ENCODE measurements at regions not wholly inside any gene's neighbourhood (a gene's known extent, or its start where the extent isn't known, plus 50 kb on each side); places are given as distances from the start of the nearest gene placed in this dataset.

GRCh38 chr6:22827760-22828159 is 258.4 kb downstream of the HDGFL1 start:
- H3K36me3 ChIP-seq (ENCODE audit: insufficient read depth, low read length) = no peaks in the 10 kb centered on the region
- H3K79me2 ChIP-seq (ENCODE audit: insufficient read depth, low read length) = no peaks in the 10 kb centered on the region
- 0 out of 2 replicates have a peak overlapping the region, but pooled peaks have one; percentile 13 for H2AFZ ChIP-seq (ENCODE audit: low read length)
- H3K9me2 ChIP-seq (replicated peaks; ENCODE audit: low read depth, low read length) = no peaks in the 10 kb centered on the region
- no peaks in the 10 kb centered on the region for H3K27me3 ChIP-seq (ENCODE audit: insufficient read depth, low read length, poor library complexity, severe bottlenecking)
- no peaks in the 10 kb centered on the region for H4K20me1 ChIP-seq (ENCODE audit: insufficient read depth, low read length, poor library complexity, severe bottlenecking)
- no peak for TF ChIP-seq CTCF (conservative IDR thresholded peaks at IDR 0.05; ENCODE audit: low read length)
- no peak for TF ChIP-seq EZH2phosphoT487 (IDR thresholded peaks at IDR 0.05; ENCODE audit: borderline replicate concordance)
- H3F3A ChIP-seq (ENCODE audit: low read depth) = no peaks in the 10 kb centered on the region
- H3K9ac ChIP-seq (ENCODE audit: low read depth, low read length, poor library complexity, severe bottlenecking) = no peak overlapping the region
- H3K4me2 ChIP-seq (ENCODE audit: low read depth, low read length, poor library complexity, severe bottlenecking) = no peak overlapping the region
- H3K9me3 ChIP-seq (ENCODE audit: insufficient read depth, low read depth, low read length) = no peaks in the 10 kb centered on the region
- H3K4me3 ChIP-seq (ENCODE audit: low read length, poor library complexity, severe bottlenecking) = no peak overlapping the region
- peaks cover 9% of the 10 kb centered on the region for H3K4me1 ChIP-seq (ENCODE audit: insufficient read depth, low read length, poor library complexity, severe bottlenecking)

GRCh38 chr6:22828179-22829062 is 259.1 kb downstream of the HDGFL1 start:
- no peaks in the 10 kb centered on the region for H3F3A ChIP-seq (ENCODE audit: low read depth)
- no peaks in the 10 kb centered on the region for H3K9me2 ChIP-seq (replicated peaks; ENCODE audit: low read depth, low read length)
- H3K79me2 ChIP-seq (ENCODE audit: insufficient read depth, low read length) = no peaks in the 10 kb centered on the region
- no peaks in the 10 kb centered on the region for H3K9me3 ChIP-seq (ENCODE audit: insufficient read depth, low read depth, low read length)
- TF ChIP-seq CTCF (conservative IDR thresholded peaks at IDR 0.05; ENCODE audit: low read length) = peak; percentile 96
- TF ChIP-seq EZH2phosphoT487 (IDR thresholded peaks at IDR 0.05; ENCODE audit: borderline replicate concordance) = no peak
- H3K27me3 ChIP-seq (ENCODE audit: insufficient read depth, low read length, poor library complexity, severe bottlenecking) = no peaks in the 10 kb centered on the region
- no peaks in the 10 kb centered on the region for H3K36me3 ChIP-seq (ENCODE audit: insufficient read depth, low read length)
- H4K20me1 ChIP-seq (ENCODE audit: insufficient read depth, low read length, poor library complexity, severe bottlenecking) = no peaks in the 10 kb centered on the region
- peak overlapping the region; percentile 6 for H3K4me2 ChIP-seq (ENCODE audit: low read depth, low read length, poor library complexity, severe bottlenecking)
- no peak overlapping the region for H3K9ac ChIP-seq (ENCODE audit: low read depth, low read length, poor library complexity, severe bottlenecking)
- H2AFZ ChIP-seq (ENCODE audit: low read length) = no peak overlapping the region
- no peak overlapping the region for H3K4me3 ChIP-seq (ENCODE audit: low read length, poor library complexity, severe bottlenecking)
- H3K4me1 ChIP-seq (ENCODE audit: insufficient read depth, low read length, poor library complexity, severe bottlenecking) = peaks cover 9% of the 10 kb centered on the region

GRCh38 chr6:22829070-22829469 is 259.7 kb downstream of the HDGFL1 start:
- H4K20me1 ChIP-seq (ENCODE audit: insufficient read depth, low read length, poor library complexity, severe bottlenecking) = no peaks in the 10 kb centered on the region
- no peak overlapping the region for H2AFZ ChIP-seq (ENCODE audit: low read length)
- H3K27me3 ChIP-seq (ENCODE audit: insufficient read depth, low read length, poor library complexity, severe bottlenecking) = no peaks in the 10 kb centered on the region
- H3F3A ChIP-seq (ENCODE audit: low read depth) = no peaks in the 10 kb centered on the region
- H3K4me3 ChIP-seq (ENCODE audit: low read length, poor library complexity, severe bottlenecking) = no peak overlapping the region
- no peaks in the 10 kb centered on the region for H3K36me3 ChIP-seq (ENCODE audit: insufficient read depth, low read length)
- no peaks in the 10 kb centered on the region for H3K9me2 ChIP-seq (replicated peaks; ENCODE audit: low read depth, low read length)
- no peak overlapping the region for H3K9ac ChIP-seq (ENCODE audit: low read depth, low read length, poor library complexity, severe bottlenecking)
- H3K79me2 ChIP-seq (ENCODE audit: insufficient read depth, low read length) = no peaks in the 10 kb centered on the region
- TF ChIP-seq CTCF (conservative IDR thresholded peaks at IDR 0.05; ENCODE audit: low read length) (no peak), EZH2phosphoT487 (IDR thresholded peaks at IDR 0.05; ENCODE audit: borderline replicate concordance) (no peak)
- peaks cover 9% of the 10 kb centered on the region for H3K4me1 ChIP-seq (ENCODE audit: insufficient read depth, low read length, poor library complexity, severe bottlenecking)
- no peaks in the 10 kb centered on the region for H3K9me3 ChIP-seq (ENCODE audit: insufficient read depth, low read depth, low read length)
- no peak overlapping the region for H3K4me2 ChIP-seq (ENCODE audit: low read depth, low read length, poor library complexity, severe bottlenecking)

All from Loucy (cell line).